ENCODE measurements at regions not wholly inside any gene's neighbourhood (a gene's known extent, or its start where the extent isn't known, plus 50 kb on each side); places are given as distances from the start of the nearest gene placed in this dataset.

DNA sequence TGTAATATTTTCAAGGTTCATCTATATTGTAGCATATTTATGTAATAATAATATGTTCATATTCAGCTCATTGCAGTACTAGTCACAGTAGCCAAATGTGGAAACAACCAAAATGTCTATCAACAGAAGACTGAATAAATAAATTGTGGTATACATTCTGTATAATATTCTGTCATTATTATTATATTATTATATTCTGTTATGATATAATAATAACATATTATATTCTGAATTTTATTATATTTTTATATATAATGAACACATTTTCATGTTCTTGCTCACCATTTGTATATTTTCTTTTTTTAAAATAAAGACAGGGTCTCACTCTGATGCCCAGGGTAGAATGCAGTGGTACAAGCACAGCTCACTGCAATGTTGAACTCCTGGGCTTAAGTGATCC is 91.2 kb upstream of the STARD3NL start:
- Histone ChIP-seq H3K36me3 (ENCODE audit: insufficient read depth, low read length) (no peaks in the 10 kb centered on the region), H3K4me2 (ENCODE audit: low read length) (no peak overlapping the region), H3K27ac (ENCODE audit: low read depth, low read length) (no peak overlapping the region), H3K4me3 (ENCODE audit: insufficient read depth, low read depth, low read length) (no peak overlapping the region), H3K9me3 (ENCODE audit: insufficient read depth, low read depth, low read length) (no peaks in the 10 kb centered on the region), H3K79me2 (ENCODE audit: insufficient read depth, low read length) (no peaks in the 10 kb centered on the region), H3K27me3 (ENCODE audit: insufficient read depth, low read length) (no peaks in the 10 kb centered on the region), H4K20me1 (ENCODE audit: insufficient read depth, low read length) (no peaks in the 10 kb centered on the region), H3K4me1 (ENCODE audit: insufficient read depth, low read length) (no peaks in the 10 kb centered on the region), H3K9ac (ENCODE audit: low read length) (no peak overlapping the region), H2AFZ (ENCODE audit: low read depth, low read length) (no peak overlapping the region)
- Mint-ChIP-seq H3K4me3 (ENCODE audit: unreplicated experiment) (no peak overlapping the region), H3K27ac (ENCODE audit: unreplicated experiment) (no peak overlapping the region), H3K27me3 (ENCODE audit: low read depth, unreplicated experiment) (no peaks in the 10 kb centered on the region), H3K36me3 (ENCODE audit: low read depth, unreplicated experiment) (no peaks in the 10 kb centered on the region), H3K4me1 (ENCODE audit: low read depth, unreplicated experiment) (no peaks in the 10 kb centered on the region), H3K9me3 (ENCODE audit: unreplicated experiment) (no peaks in the 10 kb centered on the region)
- DNase-seq (ENCODE audit: low read depth) (no peak), FAIRE-seq (no peak)
- TF ChIP-seq, protein P1, sequence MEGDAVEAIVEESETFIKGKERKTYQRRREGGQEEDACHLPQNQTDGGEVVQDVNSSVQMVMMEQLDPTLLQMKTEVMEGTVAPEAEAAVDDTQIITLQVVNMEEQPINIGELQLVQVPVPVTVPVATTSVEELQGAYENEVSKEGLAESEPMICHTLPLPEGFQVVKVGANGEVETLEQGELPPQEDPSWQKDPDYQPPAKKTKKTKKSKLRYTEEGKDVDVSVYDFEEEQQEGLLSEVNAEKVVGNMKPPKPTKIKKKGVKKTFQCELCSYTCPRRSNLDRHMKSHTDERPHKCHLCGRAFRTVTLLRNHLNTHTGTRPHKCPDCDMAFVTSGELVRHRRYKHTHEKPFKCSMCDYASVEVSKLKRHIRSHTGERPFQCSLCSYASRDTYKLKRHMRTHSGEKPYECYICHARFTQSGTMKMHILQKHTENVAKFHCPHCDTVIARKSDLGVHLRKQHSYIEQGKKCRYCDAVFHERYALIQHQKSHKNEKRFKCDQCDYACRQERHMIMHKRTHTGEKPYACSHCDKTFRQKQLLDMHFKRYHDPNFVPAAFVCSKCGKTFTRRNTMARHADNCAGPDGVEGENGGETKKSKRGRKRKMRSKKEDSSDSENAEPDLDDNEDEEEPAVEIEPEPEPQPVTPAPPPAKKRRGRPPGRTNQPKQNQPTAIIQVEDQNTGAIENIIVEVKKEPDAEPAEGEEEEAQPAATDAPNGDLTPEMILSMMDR (IDR thresholded peaks at IDR 0.05; ENCODE audit: insufficient read depth, low read depth, low read length) = no peak
- TF ChIP-seq EZH2 (IDR thresholded peaks at IDR 0.05; ENCODE audit: insufficient read depth, low read length) = no peak

DNA sequence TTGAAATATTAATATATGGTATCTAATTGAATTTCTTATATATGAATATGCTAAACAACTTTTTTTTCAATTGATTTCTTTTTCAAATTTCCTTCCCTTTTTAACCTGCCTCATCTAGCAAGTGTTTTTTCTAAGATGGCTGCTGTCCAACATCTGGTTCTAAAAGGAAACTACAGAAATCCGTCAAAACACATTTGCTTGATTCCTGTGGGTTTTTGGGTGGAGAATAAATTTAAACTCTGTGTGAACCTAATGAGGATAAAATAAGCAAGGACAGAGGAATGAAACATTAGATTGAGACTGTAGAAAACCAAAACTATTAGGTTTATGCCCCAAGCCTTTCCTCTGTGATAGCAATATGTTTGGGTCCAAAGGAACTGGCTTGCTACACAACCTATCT is 75.5 kb upstream of the STARD3NL start:
- H3K4me1 Mint-ChIP-seq (ENCODE audit: low read depth, unreplicated experiment) = no peaks in the 10 kb centered on the region
- Histone ChIP-seq H3K79me2 (ENCODE audit: insufficient read depth, low read length) (no peaks in the 10 kb centered on the region), H2AFZ (ENCODE audit: low read depth, low read length) (no peak overlapping the region), H3K36me3 (ENCODE audit: insufficient read depth, low read length) (no peaks in the 10 kb centered on the region), H3K27me3 (ENCODE audit: insufficient read depth, low read length) (no peaks in the 10 kb centered on the region), H3K4me2 (ENCODE audit: low read length) (peak overlapping the region; percentile 37), H3K9me3 (ENCODE audit: insufficient read depth, low read depth, low read length) (no peaks in the 10 kb centered on the region), H3K27ac (ENCODE audit: low read depth, low read length) (no peak overlapping the region), H3K4me1 (ENCODE audit: insufficient read depth, low read length) (no peaks in the 10 kb centered on the region), H4K20me1 (ENCODE audit: insufficient read depth, low read length) (no peaks in the 10 kb centered on the region), H3K4me3 (ENCODE audit: insufficient read depth, low read depth, low read length) (no peak overlapping the region), H3K9ac (ENCODE audit: low read length) (no peak overlapping the region)
- DNase-seq (ENCODE audit: low read depth) (peak; percentile 84), FAIRE-seq (no peak)
- H3K9me3 Mint-ChIP-seq (ENCODE audit: unreplicated experiment) = peaks cover 4% of the 10 kb centered on the region
- H3K27ac Mint-ChIP-seq (ENCODE audit: unreplicated experiment) = no peak overlapping the region
- TF ChIP-seq, protein P1 (IDR thresholded peaks at IDR 0.05; ENCODE audit: insufficient read depth, low read depth, low read length) = no peak
- no peak for TF ChIP-seq EZH2 (IDR thresholded peaks at IDR 0.05; ENCODE audit: insufficient read depth, low read length)
- no peak overlapping the region for H3K4me3 Mint-ChIP-seq (ENCODE audit: unreplicated experiment)
- peaks cover 4% of the 10 kb centered on the region for H3K27me3 Mint-ChIP-seq (ENCODE audit: low read depth, unreplicated experiment)
- H3K36me3 Mint-ChIP-seq (ENCODE audit: low read depth, unreplicated experiment) = no peaks in the 10 kb centered on the region

DNA sequence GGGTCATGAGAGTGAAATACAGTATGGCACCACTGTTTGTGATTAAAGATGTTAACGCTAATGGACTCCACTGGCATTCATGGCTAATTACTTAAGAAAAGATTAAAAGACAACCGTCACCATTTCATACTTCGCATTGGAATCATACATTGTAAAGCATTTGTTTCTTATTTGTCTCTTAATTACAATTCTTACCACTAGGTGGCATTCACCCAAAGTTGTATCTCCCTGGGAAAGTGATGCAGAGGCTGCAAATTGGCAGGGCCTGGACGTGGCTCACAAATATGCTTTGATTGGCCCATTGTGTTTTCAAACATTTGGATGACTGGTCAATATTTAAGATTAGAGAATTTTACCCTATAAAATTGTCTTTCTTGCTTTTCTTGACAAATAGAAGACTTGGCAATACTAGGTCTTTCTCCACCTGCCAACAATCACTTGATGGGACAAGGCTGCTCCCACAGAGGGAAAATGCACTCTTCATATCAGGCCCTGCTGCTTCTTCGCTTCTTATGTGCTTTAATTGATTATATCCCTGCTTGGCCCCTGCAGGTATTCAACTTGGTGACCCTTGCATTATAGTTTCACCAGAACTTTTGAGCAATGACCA is 72.1 kb upstream of the STARD3NL start:
- DNase-seq (ENCODE audit: low read depth) = peak; percentile 35
- H3K4me1 Mint-ChIP-seq (ENCODE audit: low read depth, unreplicated experiment) = no peaks in the 10 kb centered on the region
- Histone ChIP-seq H3K27ac (ENCODE audit: low read depth, low read length) (no peak overlapping the region), H2AFZ (ENCODE audit: low read depth, low read length) (no peak overlapping the region), H3K4me1 (ENCODE audit: insufficient read depth, low read length) (no peaks in the 10 kb centered on the region), H3K27me3 (ENCODE audit: insufficient read depth, low read length) (no peaks in the 10 kb centered on the region), H3K4me3 (ENCODE audit: insufficient read depth, low read depth, low read length) (no peak overlapping the region), H3K9ac (ENCODE audit: low read length) (no peak overlapping the region), H4K20me1 (ENCODE audit: insufficient read depth, low read length) (no peaks in the 10 kb centered on the region), H3K9me3 (ENCODE audit: insufficient read depth, low read depth, low read length) (no peaks in the 10 kb centered on the region), H3K79me2 (ENCODE audit: insufficient read depth, low read length) (no peaks in the 10 kb centered on the region), H3K36me3 (ENCODE audit: insufficient read depth, low read length) (no peaks in the 10 kb centered on the region), H3K4me2 (ENCODE audit: low read length) (no peak overlapping the region)
- no peaks in the 10 kb centered on the region for H3K36me3 Mint-ChIP-seq (ENCODE audit: low read depth, unreplicated experiment)
- no peak overlapping the region for H3K27ac Mint-ChIP-seq (ENCODE audit: unreplicated experiment)
- H3K4me3 Mint-ChIP-seq (ENCODE audit: unreplicated experiment) = no peak overlapping the region
- no peaks in the 10 kb centered on the region for H3K27me3 Mint-ChIP-seq (ENCODE audit: low read depth, unreplicated experiment)
- H3K9me3 Mint-ChIP-seq (ENCODE audit: unreplicated experiment) = no peaks in the 10 kb centered on the region
- FAIRE-seq = peak; percentile 81
- no peak for TF ChIP-seq EZH2 (IDR thresholded peaks at IDR 0.05; ENCODE audit: insufficient read depth, low read length)
- TF ChIP-seq, protein P1 (IDR thresholded peaks at IDR 0.05; ENCODE audit: insufficient read depth, low read depth, low read length) = peak; percentile 71

All from astrocyte (in vitro differentiated cells and primary cell).